Activated CD4-positive, alpha-beta memory T cell treated with anti-CD3 and anti-CD28 coated beads, Interleukin-2, amount 10 ng/mL, durations not matched to agents 7 days and 5 days (primary cell): ENCODE measurements at regions not wholly inside any gene's neighbourhood (a gene's known extent, or its start where the extent isn't known, plus 50 kb on each side); places are given as distances from the start of the nearest gene placed in this dataset.
"Not testable (repeated sequence)": the region's sequence is repeated elsewhere in the genome, so short reads cannot be mapped to it uniquely, and the experiment has no call there.

Source experiments
- CTCF ChIA-PET: fragments of 350-600 bp; sonication (Branson Sonifier 250); formaldehyde crosslinking; loops from one replicate; lab custom pipeline; 2021; ENCODE audit warnings: antibody characterized with exemption, inconsistent platforms; lab: Charles Lee
- POLR2A ChIA-PET: fragments of 350-600 bp; sonication (Branson Sonifier 250); formaldehyde crosslinking; loops from one replicate; lab custom pipeline; 2021; ENCODE audit warnings: antibody characterized with exemption; lab: Charles Lee
- DNase-seq: peaks from one replicate; pipeline ENCODE4 v3.0.0-alpha.2; 2020
- H3K27ac Mint-ChIP-seq: one replicate; pipeline ENCODE4 v1.8.0; 2021; ENCODE audit warnings: mild to moderate bottlenecking, mixed read lengths
- H3K27me3 Mint-ChIP-seq: one replicate; pipeline ENCODE4 v1.8.0; 2021; ENCODE audit warnings: mixed read lengths
- H3K36me3 Mint-ChIP-seq: one replicate; pipeline ENCODE4 v1.8.0; 2021; ENCODE audit warnings: low read depth, mixed read lengths
- H3K4me1 Mint-ChIP-seq: one replicate; pipeline ENCODE4 v1.8.0; 2021; ENCODE audit warnings: mixed read lengths
- H3K4me3 Mint-ChIP-seq: one replicate; pipeline ENCODE4 v1.8.0; 2021; ENCODE audit warnings: mild to moderate bottlenecking, mixed read lengths
- H3K9me3 Mint-ChIP-seq: one replicate; pipeline ENCODE4 v1.8.0; 2021; ENCODE audit warnings: mixed read lengths

DNA sequence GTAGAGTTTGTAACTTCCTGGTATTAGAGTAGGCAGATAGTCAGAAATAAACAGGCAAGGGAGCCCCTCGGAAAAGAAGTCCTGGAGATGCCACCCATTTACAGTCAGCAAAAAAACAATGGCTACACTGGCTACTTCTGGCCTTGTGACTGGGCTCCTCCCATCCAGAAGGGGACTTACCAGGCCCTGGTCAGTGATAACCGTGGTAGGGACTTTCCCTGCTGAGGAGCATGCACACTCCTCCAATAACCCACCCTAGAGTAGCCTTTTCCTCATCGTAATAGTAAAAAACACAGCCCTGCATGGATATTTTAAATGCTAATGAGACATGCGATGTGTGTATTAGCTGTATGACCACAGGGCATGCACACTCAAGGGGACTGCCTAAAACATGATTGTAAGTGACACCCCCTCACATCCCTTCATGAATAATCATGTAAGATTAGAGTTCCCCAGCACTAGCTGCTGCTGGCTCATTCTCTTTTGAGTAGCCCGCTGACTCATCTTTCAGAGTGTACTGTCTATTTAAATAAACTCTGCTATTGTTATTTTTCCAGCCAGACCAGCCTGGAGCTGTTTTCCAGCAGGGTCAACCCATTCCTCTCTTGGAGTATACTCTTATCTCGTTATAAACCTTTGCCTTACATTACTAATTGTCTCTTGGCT lies 413.8 kb upstream of the TMTC1 start:
- ChIA-PET POLR2A (no interaction called here), CTCF (no interaction called here)
- Mint-ChIP-seq H3K4me3 (no peak overlapping the region), H3K27ac (no peak overlapping the region), H3K9me3 (no peaks in the 10 kb centered on the region), H3K36me3 (no peaks in the 10 kb centered on the region), H3K4me1 (no peaks in the 10 kb centered on the region), H3K27me3 (peaks cover 5% of the 10 kb centered on the region)
- no peak for DNase-seq

GRCh38 chr12:30191696-30192455 lies 408.1 kb upstream of the TMTC1 start:
- H3K36me3 Mint-ChIP-seq, result no peaks in the 10 kb centered on the region
- ChIA-PET POLR2A (no interaction called here), CTCF (no interaction called here)
- no peak overlapping the region for H3K27ac Mint-ChIP-seq
- no peak for DNase-seq
- no peaks in the 10 kb centered on the region for H3K9me3 Mint-ChIP-seq
- H3K4me1 Mint-ChIP-seq, result no peaks in the 10 kb centered on the region
- no peaks in the 10 kb centered on the region for H3K27me3 Mint-ChIP-seq
- H3K4me3 Mint-ChIP-seq, result no peak overlapping the region

DNA sequence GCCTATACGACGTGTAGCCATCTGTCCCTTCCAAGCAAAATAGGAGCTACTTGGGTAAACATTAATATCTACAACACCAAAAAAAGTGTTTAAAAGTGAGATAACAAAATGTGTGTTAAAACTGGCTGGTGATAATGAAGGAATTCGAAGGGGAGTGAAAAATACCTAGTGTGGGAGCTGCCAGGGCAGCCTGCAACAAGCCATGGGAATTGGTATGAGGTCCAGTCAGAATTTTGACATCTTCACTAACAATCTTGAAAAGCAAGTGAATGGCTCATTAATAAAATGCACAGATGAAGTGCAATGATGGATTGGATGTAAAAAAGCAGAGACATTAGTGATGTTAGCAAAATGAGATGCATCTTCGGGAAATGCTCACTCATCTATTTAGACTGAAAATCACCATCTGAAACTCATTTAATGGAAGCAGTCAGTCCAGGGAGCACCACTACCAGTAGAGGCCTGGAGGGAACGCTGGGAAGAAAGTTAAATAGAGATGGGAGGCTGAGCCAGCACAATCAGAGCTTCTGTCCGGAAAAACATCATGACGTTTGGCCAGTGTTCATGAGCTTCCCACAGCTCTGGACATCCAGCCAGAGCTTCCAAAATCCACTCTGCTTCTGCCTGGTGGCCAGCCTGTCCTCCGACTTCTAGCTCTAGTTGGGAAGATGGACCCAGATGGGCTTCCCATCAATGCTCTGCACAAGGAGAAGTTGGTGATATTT lies 405.0 kb upstream of the TMTC1 start:
- no peak for DNase-seq
- ChIA-PET POLR2A (no interaction called here), CTCF (no interaction called here)

DNA sequence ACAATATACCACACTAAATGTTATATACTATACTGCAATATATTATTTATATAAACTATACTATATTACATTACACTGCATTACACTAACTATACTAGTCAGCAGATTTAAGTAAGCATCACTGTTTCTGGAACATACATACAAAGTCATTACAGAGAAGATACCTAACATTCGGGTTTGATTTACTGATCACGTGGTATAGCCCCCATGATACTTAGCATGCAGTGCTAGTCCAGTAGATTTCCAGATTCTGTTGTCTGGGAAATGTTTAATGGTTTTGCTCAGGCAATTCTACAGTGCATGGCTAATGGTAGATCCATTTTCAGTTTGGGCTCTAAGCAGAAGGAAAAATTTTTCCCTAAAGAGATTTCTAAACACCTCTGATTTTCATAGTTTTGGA lies 403.7 kb upstream of the TMTC1 start:
- no peaks in the 10 kb centered on the region for H3K9me3 Mint-ChIP-seq
- H3K4me3 Mint-ChIP-seq, result no peak overlapping the region
- no peaks in the 10 kb centered on the region for H3K27me3 Mint-ChIP-seq
- ChIA-PET POLR2A (no interaction called here), CTCF (no interaction called here)
- H3K36me3 Mint-ChIP-seq, result no peaks in the 10 kb centered on the region
- no peaks in the 10 kb centered on the region for H3K4me1 Mint-ChIP-seq
- DNase-seq, result no peak
- H3K27ac Mint-ChIP-seq, result no peak overlapping the region

More for the DNA sequence above, 405.0 kb upstream of the TMTC1 start:
- Mint-ChIP-seq H3K27ac (no peak overlapping the region), H3K9me3 (no peaks in the 10 kb centered on the region), H3K4me3 (no peak overlapping the region), H3K36me3 (no peaks in the 10 kb centered on the region), H3K27me3 (no peaks in the 10 kb centered on the region), H3K4me1 (no peaks in the 10 kb centered on the region)

GRCh38 chr12:30181334-30181733 lies 397.6 kb upstream of the TMTC1 start:
- no peaks in the 10 kb centered on the region for H3K4me1 Mint-ChIP-seq
- DNase-seq, result no peak
- POLR2A ChIA-PET, result no interaction called here
- CTCF ChIA-PET, result no interaction called here
- H3K27me3 Mint-ChIP-seq, result no peaks in the 10 kb centered on the region
- H3K27ac Mint-ChIP-seq, result no peak overlapping the region
- H3K36me3 Mint-ChIP-seq, result no peaks in the 10 kb centered on the region
- H3K9me3 Mint-ChIP-seq, result no peaks in the 10 kb centered on the region
- H3K4me3 Mint-ChIP-seq, result no peak overlapping the region

DNA sequence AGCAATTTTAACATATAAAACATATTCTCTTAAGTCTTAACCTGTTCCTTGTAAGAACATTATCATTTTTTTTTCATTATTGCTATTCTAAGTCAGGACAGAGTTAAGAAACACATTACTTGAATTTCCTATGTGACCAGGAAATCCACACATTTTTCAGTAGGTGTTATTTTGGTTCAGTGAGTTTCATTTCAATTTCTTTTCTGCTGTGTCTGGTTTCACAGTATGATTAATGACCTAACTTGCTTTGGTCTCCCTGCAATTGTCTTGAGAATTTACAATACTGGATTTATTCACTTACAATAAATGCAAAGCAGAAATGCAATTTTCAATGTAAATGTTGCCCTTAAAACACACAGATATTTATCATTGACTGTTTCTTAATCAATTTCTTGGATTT lies 396.9 kb upstream of the TMTC1 start:
- Mint-ChIP-seq H3K4me1 (no peaks in the 10 kb centered on the region), H3K4me3 (no peak overlapping the region), H3K27me3 (no peaks in the 10 kb centered on the region), H3K36me3 (no peaks in the 10 kb centered on the region), H3K27ac (no peak overlapping the region), H3K9me3 (no peaks in the 10 kb centered on the region)
- ChIA-PET CTCF (no interaction called here), POLR2A (no interaction called here)
- DNase-seq, result no peak

- Mint-ChIP-seq H3K27me3 (no peaks in the 10 kb centered on the region), H3K4me3 (no peak overlapping the region), H3K27ac (no peak overlapping the region), H3K36me3 (no peaks in the 10 kb centered on the region), H3K4me1 (no peaks in the 10 kb centered on the region), H3K9me3 (no peaks in the 10 kb centered on the region)
- CTCF ChIA-PET, result no interaction called here
- POLR2A ChIA-PET, result no interaction called here
- no peak for DNase-seq
Observed at GRCh38 chr12:30178916-30179315, 395.2 kb upstream of the TMTC1 start.

DNA sequence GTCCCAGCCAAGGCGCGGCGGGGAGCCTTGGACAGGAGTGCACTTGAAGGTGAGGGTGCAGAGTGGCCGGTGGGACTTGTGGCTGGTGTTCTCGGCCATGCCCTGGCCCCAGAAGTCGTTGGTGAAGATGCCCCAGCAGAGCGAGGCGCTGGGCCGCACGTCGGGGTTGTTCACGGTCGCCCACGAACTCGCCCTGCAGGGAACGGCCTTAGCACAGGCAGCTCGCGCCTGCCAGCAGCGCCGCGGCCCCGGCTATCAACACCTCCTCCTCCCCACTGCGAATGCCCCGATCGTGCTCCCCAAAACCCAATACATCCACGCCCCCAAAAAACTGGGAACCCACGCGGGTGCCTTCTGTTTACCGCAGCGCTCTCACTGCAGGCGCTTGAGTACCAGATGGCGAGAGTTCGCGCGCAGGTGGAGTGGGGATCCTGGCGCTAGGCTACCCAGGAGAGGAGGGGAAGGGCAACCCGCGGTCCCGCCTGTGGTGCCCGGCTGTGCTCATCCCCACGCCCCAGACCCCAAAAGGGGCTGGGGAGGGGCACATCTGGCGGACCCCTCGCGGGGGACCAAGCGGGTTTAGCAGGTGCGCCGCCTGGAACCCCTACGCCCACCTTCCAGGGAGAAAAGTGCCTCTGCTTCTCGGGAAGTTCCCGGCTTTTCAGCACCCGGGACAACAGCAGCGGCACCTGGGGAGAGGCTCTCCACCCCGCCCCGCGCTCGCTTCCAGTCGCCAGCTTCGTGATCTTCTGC lies 386.3 kb upstream of the TMTC1 start:
- POLR2A ChIA-PET, result no interaction called here
- no peaks in the 10 kb centered on the region for H3K9me3 Mint-ChIP-seq

DNA sequence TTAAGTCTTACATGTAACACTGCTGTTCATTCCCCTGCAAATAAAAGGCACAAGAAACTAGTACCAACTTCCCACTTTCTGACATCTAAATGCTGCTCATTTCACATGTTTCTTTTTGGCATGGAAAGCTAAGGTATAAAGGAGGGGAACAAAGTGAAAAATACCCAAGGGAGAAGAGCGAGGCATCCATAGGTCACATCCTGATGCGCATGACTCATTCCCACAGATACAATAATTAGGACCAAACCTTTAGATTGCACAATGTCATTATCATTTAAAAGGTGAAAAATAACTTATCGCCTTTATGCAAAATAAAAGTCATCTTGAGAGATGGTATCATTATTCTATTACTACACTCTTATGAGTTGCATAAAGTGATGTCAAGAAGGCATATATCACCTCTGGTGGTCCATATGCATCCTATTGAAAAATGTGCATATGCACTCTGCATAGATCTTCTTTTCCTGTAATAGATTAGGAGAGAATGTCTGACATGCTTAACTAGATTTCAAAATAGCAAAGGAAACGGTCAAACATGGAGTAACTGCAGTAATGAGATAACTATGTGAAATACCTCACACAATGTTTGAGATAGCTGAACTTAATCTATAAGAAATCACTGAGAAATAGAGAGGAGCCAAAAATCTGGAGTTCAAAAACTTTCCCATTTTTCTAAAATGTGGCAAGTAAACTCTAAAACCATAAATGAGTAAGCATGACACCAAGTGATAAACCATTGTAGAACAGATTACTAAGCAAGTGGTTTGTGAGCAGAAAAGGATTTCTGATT lies 382.5 kb upstream of the TMTC1 start:
- Mint-ChIP-seq H3K4me3 (no peak overlapping the region), H3K27me3 (peaks cover 2% of the 10 kb centered on the region), H3K27ac (no peak overlapping the region), H3K36me3 (no peaks in the 10 kb centered on the region), H3K9me3 (no peaks in the 10 kb centered on the region), H3K4me1 (no peaks in the 10 kb centered on the region)
- POLR2A ChIA-PET, result no interaction called here
- CTCF ChIA-PET, result no interaction called here
- no peak for DNase-seq

More for the DNA sequence above, 386.3 kb upstream of the TMTC1 start:
- Mint-ChIP-seq H3K4me3 (no peak overlapping the region), H3K4me1 (no peaks in the 10 kb centered on the region), H3K36me3 (no peaks in the 10 kb centered on the region), H3K27me3 (peaks cover 2% of the 10 kb centered on the region), H3K27ac (no peak overlapping the region)
- DNase-seq, result no peak
- CTCF ChIA-PET, result no interaction called here

DNA sequence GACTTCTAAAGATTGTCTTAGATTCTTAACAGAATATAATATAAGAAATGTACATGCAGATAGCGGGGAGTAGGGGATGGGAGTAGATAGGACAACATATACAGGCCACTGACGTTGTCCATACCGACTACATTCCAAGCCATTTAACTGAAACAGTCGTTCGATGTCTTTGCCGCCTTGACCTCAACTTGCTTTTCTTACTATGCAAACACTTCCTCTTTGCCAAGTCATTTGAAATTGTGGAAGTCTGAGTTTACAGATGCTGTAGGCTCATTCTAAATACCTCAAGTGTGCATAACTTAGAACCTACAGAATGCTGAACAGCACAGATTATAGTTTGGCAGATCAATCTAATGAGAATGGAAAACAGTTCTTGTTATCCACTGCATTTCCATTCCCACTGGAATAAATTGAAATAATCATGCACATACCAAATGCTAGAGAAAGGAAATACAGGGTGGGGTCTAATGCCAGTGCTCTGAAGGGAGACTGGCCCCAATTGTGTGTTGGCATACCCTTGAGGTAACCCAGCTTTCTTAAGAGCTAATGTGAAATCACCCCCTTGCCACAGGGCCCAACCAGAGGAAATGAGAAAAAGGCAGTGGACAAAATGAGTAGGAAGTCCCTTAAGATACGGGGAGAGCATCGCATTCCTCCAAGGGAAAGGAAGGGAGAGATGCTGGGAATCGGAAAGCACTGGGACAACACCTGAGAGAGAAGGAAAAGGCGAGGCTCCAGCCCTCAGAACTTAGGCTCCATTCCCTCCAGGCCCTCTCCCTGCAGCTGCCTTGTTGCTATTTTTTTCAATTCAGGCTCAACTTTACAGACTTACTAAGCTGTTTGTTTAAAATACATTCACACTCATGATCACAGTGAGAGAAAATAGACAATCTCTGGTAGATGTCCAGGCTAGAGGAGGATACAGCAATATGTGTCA lies 380.9 kb upstream of the TMTC1 start:
- Mint-ChIP-seq H3K36me3 (no peaks in the 10 kb centered on the region), H3K4me3 (no peak overlapping the region), H3K27ac (no peak overlapping the region), H3K27me3 (no peaks in the 10 kb centered on the region), H3K9me3 (no peaks in the 10 kb centered on the region), H3K4me1 (no peaks in the 10 kb centered on the region)
- no peak for DNase-seq
- ChIA-PET POLR2A (no interaction called here), CTCF (no interaction called here)

GRCh38 chr12:30156833-30157232 lies 373.1 kb upstream of the TMTC1 start:
- H3K4me1 Mint-ChIP-seq, H3K36me3 Mint-ChIP-seq, POLR2A ChIA-PET, H3K4me3 Mint-ChIP-seq, H3K27me3 Mint-ChIP-seq, CTCF ChIA-PET, DNase-seq, H3K9me3 Mint-ChIP-seq, H3K27ac Mint-ChIP-seq: not testable (repeated sequence)
